OCI-LY7 (cell line): ENCODE measurements at regions not wholly inside any gene's neighbourhood (a gene's known extent, or its start where the extent isn't known, plus 50 kb on each side); places are given as distances from the start of the nearest gene placed in this dataset.

Experiments
- BruUV-seq: library from RNA; stranded (reverse); fragments of 400-500 nt; replicated peaks from 2 replicates; lab custom pipeline; 2021; lab: Mats Ljungman, UMichigan
- CTCF ChIA-PET: fragments of 300-600 bp; sonication (Branson Sonifier 250); formaldehyde crosslinking; loops from one replicate; lab custom pipeline; 2022; ENCODE audit warnings: antibody characterized with exemption; ENCODE audit not compliant: unreplicated experiment; lab: Charles Lee
- POLR2A ChIA-PET: fragments of 300-600 bp; sonication (Branson Sonifier 250); formaldehyde crosslinking; loops from one replicate; lab custom pipeline; 2022; ENCODE audit warnings: antibody characterized with exemption; lab: Charles Lee
- DNase-seq: peaks from one replicate; pipeline ENCODE4 v3.0.0-alpha.2; 2015; ENCODE audit warnings: low spot score
- H2AFZ ChIP-seq: fragments of 200-600 bp; sonication (generic), shearing (Covaris generic); 2 replicates; pipeline ENCODE4 v1.6.1; 2014; ENCODE audit warnings: mild to moderate bottlenecking, antibody characterized with exemption, low read length, moderate library complexity
- H3K27ac ChIP-seq: fragments of 200-600 bp; sonication (generic); 2 replicates; pipeline ENCODE4 v1.5.1; 2014; ENCODE audit warnings: mixed run types, low read depth, mild to moderate bottlenecking, moderate library complexity, low read length, inconsistent platforms; ENCODE audit not compliant: poor library complexity, severe bottlenecking
- H3K36me3 ChIP-seq: fragments of 200-600 bp; sonication (generic); 2 replicates; pipeline ENCODE4 v1.6.1; 2014; ENCODE audit warnings: mild to moderate bottlenecking, antibody characterized with exemption, low read length, moderate library complexity, mixed read lengths; ENCODE audit not compliant: insufficient read depth
- H3K4me1 ChIP-seq: fragments of 200-600 bp; sonication (generic); 2 replicates; pipeline ENCODE4 v1.5.1; 2014; ENCODE audit warnings: mild to moderate bottlenecking, low read length; ENCODE audit not compliant: insufficient read depth, poor library complexity, severe bottlenecking
- H3K4me2 ChIP-seq: fragments of 200-600 bp; sonication (generic); 2 replicates; pipeline ENCODE4 v1.6.1; 2014; ENCODE audit warnings: mild to moderate bottlenecking, low read length
- H3K4me3 ChIP-seq: fragments of 200-600 bp; sonication (generic); 2 replicates; pipeline ENCODE4 v1.5.1; 2014; ENCODE audit warnings: mild to moderate bottlenecking, low read depth, low read length; ENCODE audit not compliant: poor library complexity, severe bottlenecking
- H3K79me2 ChIP-seq: fragments of 200-600 bp; sonication (generic); 2 replicates; pipeline ENCODE4 v1.6.1; 2016; ENCODE audit warnings: low read depth, mild to moderate bottlenecking, low read length, moderate library complexity, mixed read lengths; ENCODE audit not compliant: insufficient read depth
- H3K9me2 ChIP-seq: fragments of 200-600 bp; sonication (generic); 2 replicates; pipeline ENCODE4 v1.6.1; 2016; ENCODE audit warnings: mild to moderate bottlenecking, low read length, mixed read lengths; ENCODE audit not compliant: insufficient read depth
- H3K9me3 ChIP-seq: fragments of 200-600 bp; sonication (generic); 2 replicates; pipeline ENCODE4 v1.6.1; 2014; ENCODE audit warnings: mild to moderate bottlenecking, mixed run types, low read length, mixed read lengths
- H4K20me1 ChIP-seq: fragments of 200-600 bp; sonication (generic); 2 replicates; pipeline ENCODE4 v1.6.1; 2014; ENCODE audit warnings: mild to moderate bottlenecking, antibody characterized with exemption, low read length, moderate library complexity, mixed read lengths; ENCODE audit not compliant: insufficient read depth
- EZH2phosphoT487 ChIP-seq: fragments of 200-600 bp; sonication (generic); IDR thresholded peaks from 2 replicates; pipeline ENCODE4 v1.6.1; 2018; ENCODE audit warnings: low read depth, borderline replicate concordance, mild to moderate bottlenecking, mixed run types, antibody characterized with exemption, low read length, moderate library complexity, mixed read lengths
- intact Hi-C: fragments of 100-400 bp; cut with micrococcal nuclease; formaldehyde crosslinking; loops from one replicate; pipeline ENCODE4 v1.10.0; 2022; ENCODE audit not compliant: unreplicated experiment
- TF ChIP-seq, protein P1 (sequence below): fragments of 200-600 bp; sonication (generic); conservative IDR thresholded peaks from 2 replicates; pipeline ENCODE4 v1.5.1; 2014; ENCODE audit warnings: mild to moderate bottlenecking, antibody characterized with exemption, low read length, moderate library complexity, mixed read lengths

DNA sequence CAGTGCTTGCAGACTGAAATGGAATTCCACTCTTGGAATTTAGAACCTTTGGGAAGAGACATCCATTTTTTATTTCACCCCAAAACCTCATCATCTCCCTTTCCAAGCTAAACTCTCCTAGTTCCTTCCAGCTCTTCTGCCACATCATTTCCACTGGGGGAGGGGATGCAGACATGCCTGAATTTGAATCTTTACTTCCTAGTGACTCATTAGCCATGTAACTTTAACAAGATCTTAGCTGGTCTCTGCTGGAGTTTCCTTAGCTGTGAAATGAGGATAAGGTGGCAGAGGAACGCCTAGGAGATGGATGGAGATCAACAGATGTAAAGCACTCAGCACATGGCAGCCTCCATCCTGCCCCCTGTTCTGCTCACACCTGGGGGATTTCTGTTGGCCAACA, 266.8 kb downstream of the EN1 start:
- CTCF ChIA-PET: no interaction called here

DNA sequence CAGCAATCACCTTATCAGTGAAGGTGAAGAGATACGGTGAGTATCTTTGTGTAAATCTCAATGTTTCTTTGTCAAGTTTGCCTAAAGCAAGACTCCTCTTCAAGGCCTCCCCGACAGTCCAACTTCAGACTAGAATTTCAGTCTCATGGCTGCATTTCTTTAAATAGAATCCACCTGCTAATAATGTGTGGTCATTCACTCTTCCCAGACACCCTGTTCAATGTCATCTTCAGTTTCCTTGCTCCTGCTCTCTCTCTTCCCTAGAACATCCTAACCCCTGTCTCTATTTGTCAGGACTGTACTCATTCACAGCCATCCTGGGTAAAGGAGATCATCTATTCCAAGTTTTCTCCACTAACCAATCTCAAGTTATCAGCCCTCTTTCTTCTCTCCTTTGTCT, 267.3 kb downstream of the EN1 start:
- intact Hi-C loops: no loop called here
- Histone ChIP-seq H4K20me1 (no peaks in the 10 kb centered on the region), H2AFZ (no peak overlapping the region), H3K4me3 (no peak overlapping the region), H3K36me3 (no peaks in the 10 kb centered on the region), H3K27ac (no peak overlapping the region), H3K79me2 (no peaks in the 10 kb centered on the region), H3K9me2 (no peaks in the 10 kb centered on the region), H3K9me3 (no peaks in the 10 kb centered on the region), H3K4me1 (no peaks in the 10 kb centered on the region), H3K4me2 (no peak overlapping the region)
- TF ChIP-seq, protein P1, sequence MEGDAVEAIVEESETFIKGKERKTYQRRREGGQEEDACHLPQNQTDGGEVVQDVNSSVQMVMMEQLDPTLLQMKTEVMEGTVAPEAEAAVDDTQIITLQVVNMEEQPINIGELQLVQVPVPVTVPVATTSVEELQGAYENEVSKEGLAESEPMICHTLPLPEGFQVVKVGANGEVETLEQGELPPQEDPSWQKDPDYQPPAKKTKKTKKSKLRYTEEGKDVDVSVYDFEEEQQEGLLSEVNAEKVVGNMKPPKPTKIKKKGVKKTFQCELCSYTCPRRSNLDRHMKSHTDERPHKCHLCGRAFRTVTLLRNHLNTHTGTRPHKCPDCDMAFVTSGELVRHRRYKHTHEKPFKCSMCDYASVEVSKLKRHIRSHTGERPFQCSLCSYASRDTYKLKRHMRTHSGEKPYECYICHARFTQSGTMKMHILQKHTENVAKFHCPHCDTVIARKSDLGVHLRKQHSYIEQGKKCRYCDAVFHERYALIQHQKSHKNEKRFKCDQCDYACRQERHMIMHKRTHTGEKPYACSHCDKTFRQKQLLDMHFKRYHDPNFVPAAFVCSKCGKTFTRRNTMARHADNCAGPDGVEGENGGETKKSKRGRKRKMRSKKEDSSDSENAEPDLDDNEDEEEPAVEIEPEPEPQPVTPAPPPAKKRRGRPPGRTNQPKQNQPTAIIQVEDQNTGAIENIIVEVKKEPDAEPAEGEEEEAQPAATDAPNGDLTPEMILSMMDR: no peak
- TF ChIP-seq EZH2phosphoT487: no peak
- no peak for DNase-seq
- CTCF ChIA-PET: no interaction called here
- BruUV-seq: no TSS peak
- POLR2A ChIA-PET: no interaction called here

More for the DNA sequence above, 266.8 kb downstream of the EN1 start:
- no peak for DNase-seq
- Histone ChIP-seq H3K36me3 (no peaks in the 10 kb centered on the region), H3K4me1 (no peaks in the 10 kb centered on the region), H3K4me3 (no peak overlapping the region), H3K9me2 (no peaks in the 10 kb centered on the region), H3K27ac (no peak overlapping the region), H3K4me2 (no peak overlapping the region), H3K79me2 (no peaks in the 10 kb centered on the region), H4K20me1 (no peaks in the 10 kb centered on the region), H3K9me3 (no peaks in the 10 kb centered on the region), H2AFZ (no peak overlapping the region)
- BruUV-seq: no TSS peak
- TF ChIP-seq, protein P1: no peak
- no peak for TF ChIP-seq EZH2phosphoT487
- POLR2A ChIA-PET: no interaction called here
- intact Hi-C loops: no loop called here

DNA sequence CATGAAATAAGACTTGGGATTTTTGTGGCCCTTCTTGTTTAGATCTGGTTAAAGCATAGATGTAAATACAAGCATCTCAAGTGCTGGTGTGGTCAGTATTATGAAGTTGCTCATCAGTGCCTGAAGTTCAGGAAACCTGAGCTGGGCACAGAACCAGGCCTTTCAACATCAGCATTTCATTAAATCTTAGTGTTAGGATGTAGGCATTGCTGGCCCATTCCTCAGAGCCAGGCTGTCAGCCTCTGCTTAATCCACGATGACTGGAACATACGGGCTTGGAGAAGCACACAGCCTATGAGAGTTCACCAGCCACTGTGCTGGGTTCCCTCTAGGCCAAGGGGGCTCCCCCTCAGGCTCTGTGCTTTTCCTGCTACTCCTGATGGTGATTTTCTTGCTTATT, 270.2 kb downstream of the EN1 start:
- intact Hi-C loops: no loop called here

More for the DNA sequence above, 270.2 kb downstream of the EN1 start:
- no peaks in the 10 kb centered on the region for H3K4me1 ChIP-seq
- no peaks in the 10 kb centered on the region for H3K79me2 ChIP-seq
- TF ChIP-seq, protein P1: no peak
- no peak for TF ChIP-seq EZH2phosphoT487
- no peaks in the 10 kb centered on the region for H3K9me3 ChIP-seq
- H2AFZ ChIP-seq: no peak overlapping the region
- DNase-seq: no peak
- ChIA-PET CTCF (no interaction called here), POLR2A (no interaction called here)
- no peaks in the 10 kb centered on the region for H4K20me1 ChIP-seq
- no TSS peak for BruUV-seq
- no peaks in the 10 kb centered on the region for H3K36me3 ChIP-seq
- no peak overlapping the region for H3K4me2 ChIP-seq
- H3K4me3 ChIP-seq: no peak overlapping the region
- no peak overlapping the region for H3K27ac ChIP-seq
- H3K9me2 ChIP-seq: no peaks in the 10 kb centered on the region
